ENCODE measurements at regions not wholly inside any gene's neighbourhood (a gene's known extent, or its start where the extent isn't known, plus 50 kb on each side); places are given as distances from the start of the nearest gene placed in this dataset.

GRCh38 chr4:27934871-27935270, 1074.2 kb downstream of the STIM2 start:
- H3K9me3 Mint-ChIP-seq = peaks cover 0 to 6% (median 4%) of the 10 kb centered on the region in 8 donors
- Histone ChIP-seq H3K27ac (ENCODE audit: low read depth, low read length) (no peak overlapping the region), H3K27me3 (ENCODE audit: insufficient read depth, low read length) (no peaks in the 10 kb centered on the region), H3K36me3 (ENCODE audit: insufficient read depth, low read length) (no peaks in the 10 kb centered on the region), H3K9me3 (ENCODE audit: control insufficient read depth in 1 of 2, low read length in 2 of 2) (no peaks in the 10 kb centered on the region), H3K4me1 (ENCODE audit: insufficient read depth, low read length) (no peaks in the 10 kb centered on the region), H3K4me3 (ENCODE audit: low read length in 2 of 2) (no peak overlapping the region)
- DNase-seq = no peak
- no peaks in the 10 kb centered on the region for H3K27me3 Mint-ChIP-seq
- H3K4me3 Mint-ChIP-seq = no peak overlapping the region
- intact Hi-C loops (cut with micrococcal nuclease) = no loop called here
- POLR2A ChIA-PET (ENCODE audit: partially characterized antibody) = no interaction called here
- H3K4me1 Mint-ChIP-seq = no peaks in the 10 kb centered on the region
- CTCF ChIA-PET (ENCODE audit: partially characterized antibody) = no interaction called here
- H3K27ac Mint-ChIP-seq = no peak overlapping the region
- H3K36me3 Mint-ChIP-seq = no peaks in the 10 kb centered on the region

- no peaks in the 10 kb centered on the region for H3K4me1 Mint-ChIP-seq
- intact Hi-C loops (cut with micrococcal nuclease) = no loop called here
- ChIA-PET CTCF (ENCODE audit: partially characterized antibody) (interaction anchor here (0.6 kb wide), 1 partner anchor 1436 kb away, joined by 3 read pairs; no protein-coding TSS in a partner anchor), POLR2A (ENCODE audit: partially characterized antibody) (no interaction called here)
- peaks cover 0 to 9% (median 0%) of the 10 kb centered on the region in 8 donors for H3K9me3 Mint-ChIP-seq
- H3K36me3 Mint-ChIP-seq = no peaks in the 10 kb centered on the region
- no peaks in the 10 kb centered on the region for H3K27me3 Mint-ChIP-seq
- Histone ChIP-seq H3K4me1 (ENCODE audit: insufficient read depth, low read length) (no peaks in the 10 kb centered on the region), H3K9me3 (ENCODE audit: control insufficient read depth in 1 of 2, low read length in 2 of 2) (no peaks in the 10 kb centered on the region), H3K27me3 (ENCODE audit: insufficient read depth, low read length) (no peaks in the 10 kb centered on the region), H3K4me3 (ENCODE audit: low read length in 2 of 2) (no peak overlapping the region), H3K27ac (ENCODE audit: low read depth, low read length) (no peak overlapping the region), H3K36me3 (ENCODE audit: insufficient read depth, low read length) (no peaks in the 10 kb centered on the region)
- H3K4me3 Mint-ChIP-seq = no peak overlapping the region
- H3K27ac Mint-ChIP-seq = no peak overlapping the region
- DNase-seq = no peak
These were observed 1086.2 kb downstream of the STIM2 start for GRCh38 chr4:27946799-27947198.

GRCh38 chr4:27947302-27947701, 1086.7 kb downstream of the STIM2 start:
- Mint-ChIP-seq H3K4me1 (no peaks in the 10 kb centered on the region), H3K9me3 (peaks cover 0 to 8% (median under 1%) of the 10 kb centered on the region in 8 donors), H3K36me3 (no peaks in the 10 kb centered on the region), H3K27ac (no peak overlapping the region), H3K27me3 (no peaks in the 10 kb centered on the region), H3K4me3 (no peak overlapping the region)
- ChIA-PET CTCF (ENCODE audit: partially characterized antibody) (interaction anchor here (0.6 kb wide), 1 partner anchor 1437 kb away, joined by 3 read pairs; no protein-coding TSS in a partner anchor), POLR2A (ENCODE audit: partially characterized antibody) (no interaction called here)
- no peak for DNase-seq
- Histone ChIP-seq H3K4me1 (ENCODE audit: insufficient read depth, low read length) (no peaks in the 10 kb centered on the region), H3K27ac (ENCODE audit: low read depth, low read length) (no peak overlapping the region), H3K36me3 (ENCODE audit: insufficient read depth, low read length) (no peaks in the 10 kb centered on the region), H3K9me3 (ENCODE audit: control insufficient read depth in 1 of 2, low read length in 2 of 2) (no peaks in the 10 kb centered on the region), H3K4me3 (ENCODE audit: low read length in 2 of 2) (no peak overlapping the region), H3K27me3 (ENCODE audit: insufficient read depth, low read length) (no peaks in the 10 kb centered on the region)
- intact Hi-C loops (cut with micrococcal nuclease) = no loop called here

- Mint-ChIP-seq H3K9me3 (peaks cover 0 to 9% (median 1%) of the 10 kb centered on the region in 8 donors), H3K27me3 (no peaks in the 10 kb centered on the region), H3K4me1 (no peaks in the 10 kb centered on the region), H3K4me3 (no peak overlapping the region), H3K27ac (no peak overlapping the region), H3K36me3 (no peaks in the 10 kb centered on the region)
- CTCF ChIA-PET (ENCODE audit: partially characterized antibody) = no interaction called here
- Histone ChIP-seq H3K27ac (ENCODE audit: low read depth, low read length) (no peak overlapping the region), H3K4me1 (ENCODE audit: insufficient read depth, low read length) (no peaks in the 10 kb centered on the region), H3K27me3 (ENCODE audit: insufficient read depth, low read length) (no peaks in the 10 kb centered on the region), H3K9me3 (ENCODE audit: control insufficient read depth in 1 of 2, low read length in 2 of 2) (no peaks in the 10 kb centered on the region), H3K36me3 (ENCODE audit: insufficient read depth, low read length) (no peaks in the 10 kb centered on the region), H3K4me3 (ENCODE audit: low read length in 2 of 2) (no peak overlapping the region)
- intact Hi-C loops (cut with micrococcal nuclease) = no loop called here
- POLR2A ChIA-PET (ENCODE audit: partially characterized antibody) = no interaction called here
- no peak for DNase-seq
These were observed 1103.5 kb downstream of the STIM2 start for GRCh38 chr4:27964095-27964494.

- Mint-ChIP-seq H3K4me1 (no peaks in the 10 kb centered on the region), H3K36me3 (no peaks in the 10 kb centered on the region), H3K27ac (no peak overlapping the region), H3K9me3 (peaks cover 0 to 10% (median 2%) of the 10 kb centered on the region in 8 donors), H3K4me3 (no peak overlapping the region), H3K27me3 (no peaks in the 10 kb centered on the region)
- Histone ChIP-seq H3K27me3 (ENCODE audit: insufficient read depth, low read length) (no peaks in the 10 kb centered on the region), H3K4me3 (ENCODE audit: low read length in 2 of 2) (no peak overlapping the region), H3K27ac (ENCODE audit: low read depth, low read length) (no peak overlapping the region), H3K4me1 (ENCODE audit: insufficient read depth, low read length) (no peaks in the 10 kb centered on the region), H3K36me3 (ENCODE audit: insufficient read depth, low read length) (no peaks in the 10 kb centered on the region), H3K9me3 (ENCODE audit: control insufficient read depth in 1 of 2, low read length in 2 of 2) (no peaks in the 10 kb centered on the region)
- DNase-seq = no peak
- POLR2A ChIA-PET (ENCODE audit: partially characterized antibody) = no interaction called here
- CTCF ChIA-PET (ENCODE audit: partially characterized antibody) = no interaction called here
- intact Hi-C loops (cut with micrococcal nuclease) = no loop called here
These were observed 1106.0 kb downstream of the STIM2 start for GRCh38 chr4:27966664-27967063.

GRCh38 chr4:27973056-27973455, 1112.4 kb downstream of the STIM2 start:
- H3K9me3 Mint-ChIP-seq = peaks cover 0 to 26% (median 9%) of the 10 kb centered on the region in 8 donors
- H3K36me3 Mint-ChIP-seq = peaks cover 0 to 3% of the 10 kb centered on the region in 2 donors
- DNase-seq = no peak
- Histone ChIP-seq H3K4me3 (ENCODE audit: low read length in 2 of 2) (no peak overlapping the region), H3K27me3 (ENCODE audit: insufficient read depth, low read length) (no peaks in the 10 kb centered on the region), H3K9me3 (ENCODE audit: control insufficient read depth in 1 of 2, low read length in 2 of 2) (no peaks in the 10 kb centered on the region), H3K36me3 (ENCODE audit: insufficient read depth, low read length) (no peaks in the 10 kb centered on the region), H3K27ac (ENCODE audit: low read depth, low read length) (no peak overlapping the region), H3K4me1 (ENCODE audit: insufficient read depth, low read length) (no peaks in the 10 kb centered on the region)
- CTCF ChIA-PET (ENCODE audit: partially characterized antibody) = no interaction called here
- H3K27ac Mint-ChIP-seq = no peak overlapping the region
- no peak overlapping the region for H3K4me3 Mint-ChIP-seq
- H3K27me3 Mint-ChIP-seq = no peaks in the 10 kb centered on the region
- no peaks in the 10 kb centered on the region for H3K4me1 Mint-ChIP-seq
- intact Hi-C loops (cut with micrococcal nuclease) = no loop called here
- POLR2A ChIA-PET (ENCODE audit: partially characterized antibody) = no interaction called here

- Histone ChIP-seq H3K4me1 (ENCODE audit: insufficient read depth, low read length) (no peaks in the 10 kb centered on the region), H3K27ac (ENCODE audit: low read depth, low read length) (no peak overlapping the region), H3K9me3 (ENCODE audit: control insufficient read depth in 1 of 2, low read length in 2 of 2) (no peaks in the 10 kb centered on the region), H3K27me3 (ENCODE audit: insufficient read depth, low read length) (no peaks in the 10 kb centered on the region), H3K4me3 (ENCODE audit: low read length in 2 of 2) (no peak overlapping the region), H3K36me3 (ENCODE audit: insufficient read depth, low read length) (no peaks in the 10 kb centered on the region)
- Mint-ChIP-seq H3K4me3 (no peak overlapping the region), H3K4me1 (no peaks in the 10 kb centered on the region), H3K9me3 (peaks cover 0 to 24% (median 9%) of the 10 kb centered on the region in 8 donors), H3K27ac (no peak overlapping the region), H3K27me3 (no peaks in the 10 kb centered on the region), H3K36me3 (peaks cover 0 to 3% of the 10 kb centered on the region in 2 donors)
- intact Hi-C loops (cut with micrococcal nuclease) = no loop called here
- POLR2A ChIA-PET (ENCODE audit: partially characterized antibody) = no interaction called here
- DNase-seq = no peak
- CTCF ChIA-PET (ENCODE audit: partially characterized antibody) = no interaction called here
These were observed 1113.1 kb downstream of the STIM2 start for GRCh38 chr4:27973700-27974099.

GRCh38 chr4:27974339-27974738, 1113.7 kb downstream of the STIM2 start:
- H3K36me3 ChIP-seq (ENCODE audit: insufficient read depth, low read length) = no peaks in the 10 kb centered on the region
- H3K27ac ChIP-seq (ENCODE audit: low read depth, low read length) = no peak overlapping the region
- no peak for DNase-seq
- Mint-ChIP-seq H3K36me3 (peaks cover 0 to 6% of the 10 kb centered on the region in 2 donors), H3K27ac (no peak overlapping the region), H3K4me1 (no peaks in the 10 kb centered on the region), H3K27me3 (no peaks in the 10 kb centered on the region), H3K9me3 (peaks cover 0 to 24% (median 13%) of the 10 kb centered on the region in 8 donors), H3K4me3 (no peak overlapping the region)
- H3K4me3 ChIP-seq (ENCODE audit: low read length in 2 of 2) = no peak overlapping the region
- H3K4me1 ChIP-seq (ENCODE audit: insufficient read depth, low read length) = no peaks in the 10 kb centered on the region
- intact Hi-C loops (cut with micrococcal nuclease) = no loop called here
- H3K27me3 ChIP-seq (ENCODE audit: insufficient read depth, low read length) = no peaks in the 10 kb centered on the region
- CTCF ChIA-PET (ENCODE audit: partially characterized antibody) = no interaction called here
- POLR2A ChIA-PET (ENCODE audit: partially characterized antibody) = no interaction called here
- H3K9me3 ChIP-seq (ENCODE audit: control insufficient read depth in 1 of 2, low read length in 2 of 2) = no peaks in the 10 kb centered on the region

Measured in CD4-positive, alpha-beta memory T cell (primary cell).